Esophagus (tissue), 2 donors: ENCODE measurements at regions not wholly inside any gene's neighbourhood (a gene's known extent, or its start where the extent isn't known, plus 50 kb on each side); places are given as distances from the start of the nearest gene placed in this dataset.
"Not testable (repeated sequence)": the region's sequence is repeated elsewhere in the genome, so short reads cannot be mapped to it uniquely, and the experiment has no call there.

Experiments
- H3K27ac ChIP-seq, 2 donors: one replicate each; pipeline ENCODE4 v1.5.1; 2013; ENCODE audit warnings: low read depth in 2 of 2, mild to moderate bottlenecking in 2 of 2, inconsistent platforms in 1 of 2, low read length in 1 of 2, moderate library complexity in 1 of 2
- H3K27me3 ChIP-seq, 2 donors: one replicate each; pipeline ENCODE4 v1.6.1; 2013; ENCODE audit warnings: low read length in 2 of 2, control low read depth in 1 of 2, mild to moderate bottlenecking in 1 of 2; ENCODE audit not compliant: insufficient read depth in 2 of 2, control insufficient read depth in 1 of 2
- H3K36me3 ChIP-seq, 2 donors: one replicate each; pipeline ENCODE4 v1.6.1; 2013; ENCODE audit warnings: low read length in 1 of 2; ENCODE audit not compliant: control insufficient read depth in 2 of 2, insufficient read depth in 2 of 2
- H3K4me1 ChIP-seq, 2 donors: one replicate each; pipeline ENCODE4 v1.6.1; 2013; ENCODE audit warnings: low read length in 1 of 2; ENCODE audit not compliant: control insufficient read depth in 2 of 2, insufficient read depth in 2 of 2
- H3K4me3 ChIP-seq, 2 donors: one replicate each; pipeline ENCODE4 v1.5.1; 2013; ENCODE audit warnings: low read length in 2 of 2, mild to moderate bottlenecking in 2 of 2, low read depth in 1 of 2, moderate library complexity in 1 of 2
- H3K9me3 ChIP-seq, 2 donors: one replicate each; pipeline ENCODE4 v1.6.1; 2013; ENCODE audit warnings: mild to moderate bottlenecking in 2 of 2, low read depth in 1 of 2, low read length in 1 of 2, moderate library complexity in 1 of 2; ENCODE audit not compliant: control insufficient read depth in 2 of 2, insufficient read depth in 1 of 2
- WGBS, 2 donors: extraction: QIAGEN DNeasy Blood & Tissue Kit; methylation state at CpG; one replicate each; pipeline ENCODE4 v1.1.7; 2013; 5-methylcytosine and 5-hydroxymethylcytosine counted together
- donor health status: healthy with polysubstance abuse.
- donor health status: Bipolar disorder and iron deficiency.

- Histone ChIP-seq H3K9me3 (no peaks in the 10 kb centered on the region), H3K4me1 (no peaks in the 10 kb centered on the region), H3K27ac (no peak overlapping the region), H3K27me3 (no peaks in the 10 kb centered on the region), H3K36me3 (no peaks in the 10 kb centered on the region), H3K4me3 (no peak overlapping the region)
- 90 to 95% methylated on average over 4 of the region's 4 CpGs for whole genome bisulfite sequencing, 2 donors
Observed at GRCh38 chr12:75742048-75742447, 230.6 kb upstream of the KRR1 start.

GRCh38 chr12:75739912-75740311 lies 228.5 kb upstream of the KRR1 start:
- Histone ChIP-seq H3K4me3 (no peak overlapping the region), H3K4me1 (no peaks in the 10 kb centered on the region), H3K27me3 (no peaks in the 10 kb centered on the region), H3K9me3 (no peaks in the 10 kb centered on the region), H3K27ac (no peak overlapping the region), H3K36me3 (no peaks in the 10 kb centered on the region)
- 58 to 95% methylated on average over 1 of the region's 1 CpG for WGBS, 2 donors

- H3K36me3 ChIP-seq, H3K9me3 ChIP-seq, H3K27me3 ChIP-seq, H3K27ac ChIP-seq, H3K4me1 ChIP-seq, H3K4me3 ChIP-seq: not testable (repeated sequence)
- WGBS, 2 donors: 96 to 97% methylated on average over 2 of the region's 2 CpGs
Observed at GRCh38 chr12:75739098-75739497, 227.7 kb upstream of the KRR1 start.

GRCh38 chr12:75738486-75738885 lies 227.1 kb upstream of the KRR1 start:
- 29 to 49% methylated on average over 2 of the region's 2 CpGs for WGBS, 2 donors
- H3K36me3 ChIP-seq: no peaks in the 10 kb centered on the region
- no peaks in the 10 kb centered on the region for H3K9me3 ChIP-seq
- H3K27me3 ChIP-seq: no peaks in the 10 kb centered on the region
- H3K4me1 ChIP-seq: no peaks in the 10 kb centered on the region
- no peak overlapping the region for H3K27ac ChIP-seq
- no peak overlapping the region for H3K4me3 ChIP-seq

- Histone ChIP-seq H3K9me3 (no peaks in the 10 kb centered on the region), H3K4me1 (no peaks in the 10 kb centered on the region), H3K4me3 (no peak overlapping the region), H3K27me3 (no peaks in the 10 kb centered on the region), H3K27ac (no peak overlapping the region), H3K36me3 (no peaks in the 10 kb centered on the region)
- WGBS, 2 donors: 50 to 51% methylated on average over 1 of the region's 1 CpG
Observed at GRCh38 chr12:75735853-75736252, 224.4 kb upstream of the KRR1 start.

- Histone ChIP-seq H3K4me1 (no peaks in the 10 kb centered on the region), H3K36me3 (no peaks in the 10 kb centered on the region), H3K9me3 (no peaks in the 10 kb centered on the region), H3K27me3 (no peaks in the 10 kb centered on the region), H3K27ac (no peak overlapping the region), H3K4me3 (no peak overlapping the region)
- WGBS, 2 donors: 92 to 95% methylated on average over 1 of the region's 1 CpG
Observed at GRCh38 chr12:75728826-75729225, 217.4 kb upstream of the KRR1 start.

GRCh38 chr12:75727577-75727976 lies 216.2 kb upstream of the KRR1 start:
- H3K4me3 ChIP-seq: no peak overlapping the region
- no peaks in the 10 kb centered on the region for H3K36me3 ChIP-seq
- no peak overlapping the region for H3K27ac ChIP-seq
- peaks cover 0 to 2% of the 10 kb centered on the region in 2 donors for H3K4me1 ChIP-seq
- no peaks in the 10 kb centered on the region for H3K9me3 ChIP-seq
- WGBS, 2 donors: 72 to 86% methylated on average over 2 of the region's 2 CpGs
- H3K27me3 ChIP-seq: no peaks in the 10 kb centered on the region

GRCh38 chr12:75725521-75726111 lies 214.2 kb upstream of the KRR1 start:
- Histone ChIP-seq H3K36me3 (no peaks in the 10 kb centered on the region), H3K4me3 (no peak overlapping the region)

GRCh38 chr12:75724928-75725312 lies 213.5 kb upstream of the KRR1 start:
- 32 to 56% methylated on average over 5 of the region's 5 CpGs for WGBS, 2 donors
- no peaks in the 10 kb centered on the region for H3K27me3 ChIP-seq
- peak overlapping the region; percentile 23 to 26 for H3K27ac ChIP-seq
- H3K36me3 ChIP-seq: no peaks in the 10 kb centered on the region
- no peaks in the 10 kb centered on the region for H3K9me3 ChIP-seq
- peaks cover 0 to 4% of the 10 kb centered on the region in 2 donors for H3K4me1 ChIP-seq
- no peak overlapping the region for H3K4me3 ChIP-seq

More at GRCh38 chr12:75725521-75726111, 214.2 kb upstream of the KRR1 start:
- Histone ChIP-seq H3K9me3 (no peaks in the 10 kb centered on the region), H3K27me3 (no peaks in the 10 kb centered on the region), H3K4me1 (peaks cover 0 to 2% of the 10 kb centered on the region in 2 donors), H3K27ac (peak overlapping the region; percentile 3 to 37)
- WGBS, 2 donors: 22 to 35% methylated on average over 3 of the region's 3 CpGs

GRCh38 chr12:75724307-75724927 lies 213.0 kb upstream of the KRR1 start:
- Histone ChIP-seq H3K4me1 (peaks cover 0 to 7% of the 10 kb centered on the region in 2 donors), H3K9me3 (no peaks in the 10 kb centered on the region), H3K27ac (no peak overlapping the region), H3K27me3 (no peaks in the 10 kb centered on the region), H3K36me3 (no peaks in the 10 kb centered on the region), H3K4me3 (no peak overlapping the region)
- 85% methylated on average over 11 of the region's 11 CpGs for WGBS, 2 donors
